ENCODE measurements at regions not wholly inside any gene's neighbourhood (a gene's known extent, or its start where the extent isn't known, plus 50 kb on each side); places are given as distances from the start of the nearest gene placed in this dataset.

GRCh38 chr4:116881077-116881476, 204.3 kb downstream of the TRAM1L1 start:
- in situ Hi-C loops (cut with HindIII; ENCODE audit: extremely low pct_ligation_motif_present, low pct_unique_long_range_greater_than_20kb): no loop called here
- no peak for ATAC-seq
- H3K27me3 ChIP-seq (ENCODE audit: control insufficient read depth in 1 of 2, insufficient read depth in 2 of 2, low read length in 2 of 2): no peaks in the 10 kb centered on the region
- DNase-seq (ENCODE audit: low spot score): no peak
- H3K79me2 ChIP-seq (ENCODE audit: insufficient read depth, low read length): no peaks in the 10 kb centered on the region
- no peaks in the 10 kb centered on the region for H4K20me1 ChIP-seq (ENCODE audit: insufficient read depth, low read length)
- no peaks in the 10 kb centered on the region for H3K9me3 ChIP-seq (ENCODE audit: low read length)
- CTCF ChIA-PET (ENCODE audit: low intra/inter-chr PET ratio, low total read pairs): no interaction called here
- H3K27ac ChIP-seq (ENCODE audit: extremely low read length, insufficient read depth, low read length): no peak overlapping the region
- H2AFZ ChIP-seq (ENCODE audit: low read length): no peak overlapping the region
- TF ChIP-seq RCOR2 (CRISPR knock-in tag; IDR thresholded peaks at IDR 0.05): no peak
- TF ChIP-seq ZNF614 (CRISPR knock-in tag; IDR thresholded peaks at IDR 0.05; ENCODE audit: borderline replicate concordance): no peak
- TF ChIP-seq ZBTB37 (CRISPR knock-in tag; IDR thresholded peaks at IDR 0.05): no peak
- no peak for TF ChIP-seq ARID4A (CRISPR knock-in tag; IDR thresholded peaks at IDR 0.05; ENCODE audit: borderline replicate concordance)
- no peak for TF ChIP-seq ATF4 (CRISPR knock-in tag; IDR thresholded peaks at IDR 0.05)
- no peak for TF ChIP-seq CENPBD1 (CRISPR knock-in tag; IDR thresholded peaks at IDR 0.05; ENCODE audit: borderline replicate concordance, low read depth)
- TF ChIP-seq TFDP2 (CRISPR knock-in tag; IDR thresholded peaks at IDR 0.05): no peak
- TF ChIP-seq MYC (CRISPR knock-in tag; IDR thresholded peaks at IDR 0.05; ENCODE audit: borderline replicate concordance): no peak
- TF ChIP-seq DNMT3B (CRISPR knock-in tag; conservative IDR thresholded peaks at IDR 0.05): no peak
- no peak for TF ChIP-seq SMARCE1 (IDR thresholded peaks at IDR 0.05; ENCODE audit: borderline replicate concordance)
- TF ChIP-seq SP5 (CRISPR knock-in tag; IDR thresholded peaks at IDR 0.05; ENCODE audit: borderline replicate concordance, low read depth): no peak
- TF ChIP-seq ZNF691 (CRISPR knock-in tag; IDR thresholded peaks at IDR 0.05; ENCODE audit: borderline replicate concordance, low read depth): no peak
- TF ChIP-seq ZFP82 (CRISPR knock-in tag; IDR thresholded peaks at IDR 0.05; ENCODE audit: borderline replicate concordance): no peak
- TF ChIP-seq CAMTA2 (CRISPR knock-in tag; IDR thresholded peaks at IDR 0.05; ENCODE audit: borderline replicate concordance): no peak
- TF ChIP-seq ZNF792 (CRISPR knock-in tag; IDR thresholded peaks at IDR 0.05): no peak
- no peak overlapping the region for H3K4me3 ChIP-seq (replicated peaks in 1 of 3; ENCODE audit: insufficient read depth in 1 of 3, low read depth in 2 of 3, low read length in 3 of 3)
- no TSS peak for BruUV-seq (replicated peaks)
- H3K4me1 ChIP-seq (ENCODE audit: insufficient read depth, low read length): no peaks in the 10 kb centered on the region
- H3K9ac ChIP-seq (ENCODE audit: insufficient read depth, low read depth, low read length): no peak overlapping the region
- H3K4me2 ChIP-seq (ENCODE audit: low read depth, low read length): no peak overlapping the region
- 0% methylated on average over 1 of the region's 1 CpG for WGBS (ENCODE audit: low lambda C conversion rate)
- no peaks in the 10 kb centered on the region for H3K36me3 ChIP-seq (replicated peaks in 1 of 2; ENCODE audit: control insufficient read depth in 1 of 2, insufficient read depth in 2 of 2, low read length in 2 of 2)
- no peak for FAIRE-seq
- intact Hi-C loops (cut with micrococcal nuclease; ENCODE audit: unreplicated experiment): no loop called here
- POLR2A ChIA-PET: no interaction called here

Measured in HepG2 (cell line).